ENCODE measurements at regions not wholly inside any gene's neighbourhood (a gene's known extent, or its start where the extent isn't known, plus 50 kb on each side); places are given as distances from the start of the nearest gene placed in this dataset.

GRCh38 chr10:88111294-88111693, 247.9 kb downstream of the PTEN start:
- DNase-seq, result no peak

- no peak for DNase-seq
Observed at GRCh38 chr10:88113232-88113631, 249.8 kb downstream of the PTEN start.

DNA sequence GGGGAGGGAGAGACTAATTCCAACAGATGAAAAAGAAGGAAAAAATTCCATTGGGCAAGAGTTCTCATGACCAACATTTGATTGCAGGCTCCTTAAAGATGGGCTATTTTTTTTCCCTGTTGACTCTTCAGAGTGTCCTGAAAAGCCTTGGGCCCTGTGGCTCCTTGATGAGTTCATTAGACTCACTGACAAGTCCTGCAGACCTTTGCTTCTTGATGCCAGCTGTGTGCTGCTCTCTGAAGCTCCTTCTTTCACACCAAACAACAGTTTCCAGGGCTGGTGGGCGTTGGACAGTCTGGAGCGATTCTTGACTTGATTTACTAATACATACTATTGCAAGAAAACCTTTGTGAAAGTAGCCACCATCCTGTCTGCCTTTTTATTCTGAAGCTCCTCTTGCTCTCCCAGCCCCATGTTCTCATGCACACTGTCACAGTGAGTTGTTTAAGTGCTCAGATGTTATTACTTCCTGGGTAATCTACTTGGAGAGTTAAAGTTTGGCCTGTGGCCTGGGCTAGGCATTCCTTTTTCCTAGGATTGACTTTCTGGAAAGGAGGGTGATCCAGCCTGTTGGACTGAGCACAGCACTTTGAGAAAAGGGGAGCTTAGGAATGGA, 250.3 kb downstream of the PTEN start:
- no peak for DNase-seq

DNA sequence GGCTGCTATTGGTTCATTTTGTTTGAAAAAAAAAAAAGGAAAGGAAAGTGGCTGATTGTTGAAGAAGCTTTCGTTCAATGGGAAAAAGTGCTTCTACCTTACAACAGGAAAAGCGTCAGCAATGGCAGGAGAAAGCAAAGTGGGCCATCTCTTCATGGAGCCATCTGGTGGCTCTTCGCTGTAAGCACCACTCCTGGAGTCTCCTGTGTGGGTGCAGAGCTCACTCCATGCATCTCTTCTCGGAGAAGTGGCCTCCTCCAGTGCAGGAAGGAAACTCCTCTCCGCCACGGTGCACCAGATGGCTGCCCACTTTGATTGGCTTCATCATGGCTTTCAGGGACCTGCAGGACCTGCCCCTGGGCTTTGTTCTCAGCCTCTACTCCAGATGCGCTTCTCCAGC, 250.9 kb downstream of the PTEN start:
- no peak for DNase-seq

DNA sequence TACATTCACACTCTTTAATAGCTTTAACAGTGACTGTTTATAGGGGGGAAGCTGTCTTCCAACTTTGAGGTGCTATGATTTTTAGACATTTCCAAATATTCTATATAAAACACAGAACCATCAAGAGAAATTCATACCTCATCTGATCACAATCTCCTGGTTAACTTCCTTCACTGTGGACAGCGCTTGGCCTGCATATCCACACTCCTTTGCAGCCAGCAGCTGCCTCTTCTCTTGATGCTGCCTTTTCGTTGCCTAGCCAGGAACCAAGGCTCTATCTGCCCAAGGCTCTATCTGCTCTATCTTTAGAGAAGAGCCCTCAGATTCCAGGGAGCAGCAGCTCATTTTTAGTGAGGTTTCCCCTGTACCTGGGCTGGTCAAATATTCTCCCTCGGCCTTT, 252.0 kb downstream of the PTEN start:
- DNase-seq, result no peak

DNA sequence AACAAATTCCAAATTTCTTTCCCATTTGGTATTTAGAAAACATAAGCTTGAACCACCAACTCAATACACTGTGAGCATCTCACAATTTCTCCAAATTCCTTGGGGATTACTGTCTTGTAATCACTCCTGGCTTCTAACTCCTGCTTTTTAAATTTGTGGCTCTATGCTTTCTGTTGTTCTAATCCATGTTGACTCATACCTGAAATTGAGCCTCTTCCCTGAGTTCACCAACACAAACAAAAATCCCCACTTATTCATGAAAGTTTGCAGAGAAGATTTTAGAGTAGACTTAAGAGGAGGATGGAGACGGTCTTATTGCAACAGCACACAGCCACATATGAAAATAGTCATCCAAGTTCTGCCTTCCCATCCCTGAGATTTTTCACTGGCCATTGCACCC, 252.5 kb downstream of the PTEN start:
- no peak for DNase-seq

GRCh38 chr10:88116481-88116880, 253.1 kb downstream of the PTEN start:
- DNase-seq, result no peak

DNA sequence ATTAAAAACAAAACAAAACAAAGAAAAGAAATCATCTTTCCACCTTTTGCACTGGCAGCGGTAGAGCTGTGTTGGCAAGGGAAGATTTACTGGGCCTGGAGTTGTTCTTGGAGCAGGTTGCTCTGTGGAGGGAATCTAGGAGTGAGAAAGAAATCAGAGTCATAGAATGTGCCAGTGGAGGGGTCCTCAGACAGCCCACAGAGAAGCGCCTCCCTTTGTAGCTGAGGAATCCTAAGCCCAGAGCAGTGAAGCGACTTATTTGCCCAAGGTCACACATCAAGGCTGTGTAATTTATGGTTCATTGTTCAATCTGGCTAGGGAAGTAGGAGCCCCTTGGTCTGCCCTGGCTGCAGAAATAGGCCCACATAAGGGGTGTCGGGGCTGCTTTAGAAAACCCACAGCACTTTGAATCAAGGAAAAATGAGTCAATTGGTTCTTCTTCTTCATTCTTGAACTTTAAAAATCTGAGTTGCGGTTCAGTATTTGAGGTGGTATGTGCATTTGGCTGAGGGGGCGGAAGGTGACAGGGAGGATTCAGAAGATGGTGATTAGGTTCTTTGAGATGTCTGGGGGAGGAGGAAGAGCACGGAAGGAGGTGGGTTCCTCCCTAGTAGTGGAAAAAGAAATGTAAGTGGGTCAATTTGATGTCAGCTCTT, 253.7 kb downstream of the PTEN start:
- DNase-seq, result no peak

GRCh38 chr10:88117869-88118632, 254.6 kb downstream of the PTEN start:
- DNase-seq, result no peak

GRCh38 chr10:88118729-88119128, 255.3 kb downstream of the PTEN start:
- no peak for DNase-seq

DNA sequence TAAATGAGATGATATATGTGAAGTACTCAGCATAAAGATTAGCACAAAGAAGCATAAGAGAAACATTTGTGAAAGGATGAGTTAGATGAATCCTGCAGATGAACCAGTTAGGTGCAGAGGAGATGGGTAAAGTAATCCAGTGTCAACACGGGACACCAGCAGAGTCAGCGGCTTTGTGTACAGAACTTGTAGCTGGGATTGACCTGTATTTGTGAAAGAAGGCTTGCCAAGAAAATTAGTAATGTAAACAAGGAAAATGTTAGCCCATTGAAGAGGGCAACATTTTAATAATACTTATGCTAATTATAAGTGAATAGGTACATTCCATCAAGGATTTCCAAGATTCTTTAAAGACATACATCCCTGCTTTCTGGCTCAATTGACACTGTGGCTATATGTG, 255.7 kb downstream of the PTEN start:
- no peak for DNase-seq

DNA sequence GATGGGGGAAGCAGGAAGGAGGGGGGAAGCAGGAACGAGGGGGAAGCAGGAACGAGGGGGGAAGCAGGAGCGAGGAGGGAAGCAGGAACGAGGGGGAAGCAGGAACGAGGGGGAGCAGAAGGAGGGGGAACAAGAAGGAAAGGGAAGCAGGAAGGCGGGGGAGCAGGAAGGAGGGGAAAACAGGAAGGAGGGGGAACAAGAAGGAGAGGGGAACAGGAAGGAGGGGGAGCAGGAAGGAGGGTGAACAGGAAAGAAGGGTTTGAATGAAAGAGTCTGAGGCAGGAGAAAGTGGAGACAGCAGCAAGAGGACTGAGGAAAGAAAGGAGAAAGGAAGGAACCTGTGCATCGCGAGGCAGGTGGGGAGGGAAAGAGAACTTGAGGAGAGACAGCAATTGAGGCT, 256.6 kb downstream of the PTEN start:
- no peak for DNase-seq

GRCh38 chr10:88120599-88121333, 257.3 kb downstream of the PTEN start:
- no peak for DNase-seq

GRCh38 chr10:88121361-88121760, 257.9 kb downstream of the PTEN start:
- DNase-seq, result no peak

DNA sequence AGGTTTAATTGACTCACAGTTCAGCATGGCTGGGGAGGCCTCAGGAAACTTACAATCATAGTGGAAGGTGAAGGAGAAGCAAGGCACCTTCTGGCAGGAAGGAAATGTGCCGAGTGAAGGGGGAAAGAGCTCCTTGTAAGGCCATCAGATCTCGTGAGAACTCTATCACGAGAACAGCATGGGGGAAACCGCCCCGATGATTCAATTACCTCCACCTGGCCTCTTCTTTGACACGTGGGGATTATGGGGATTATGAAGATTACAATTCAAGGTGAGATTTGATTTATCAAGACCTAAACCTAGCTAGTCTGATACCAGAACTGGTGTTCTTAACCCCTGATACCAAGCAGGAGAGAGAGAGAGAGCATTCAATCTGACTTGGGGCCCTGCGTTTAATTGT, 258.7 kb downstream of the PTEN start:
- DNase-seq, result no peak

DNA sequence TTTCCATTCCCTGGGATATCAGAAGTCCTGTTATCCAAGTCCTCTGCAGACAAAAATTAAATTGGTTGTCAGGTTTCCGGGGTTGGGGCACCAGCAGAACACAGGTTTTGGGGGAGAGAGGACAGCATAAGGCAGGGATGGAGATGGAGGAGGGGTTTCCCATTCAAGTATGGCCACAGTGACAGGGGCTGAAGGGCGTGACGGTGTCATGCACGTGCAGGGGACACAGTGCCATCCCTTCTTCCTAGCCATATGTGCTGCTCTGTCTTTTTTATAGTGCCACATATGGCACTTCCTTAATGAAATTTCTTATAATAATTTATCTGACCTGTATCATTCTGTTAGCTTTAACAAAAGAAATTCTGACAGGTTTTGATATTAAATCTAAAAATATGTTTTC, 259.2 kb downstream of the PTEN start:
- DNase-seq, result no peak

- DNase-seq, result no peak
Observed at GRCh38 chr10:88125766-88126165, 262.3 kb downstream of the PTEN start.

DNA sequence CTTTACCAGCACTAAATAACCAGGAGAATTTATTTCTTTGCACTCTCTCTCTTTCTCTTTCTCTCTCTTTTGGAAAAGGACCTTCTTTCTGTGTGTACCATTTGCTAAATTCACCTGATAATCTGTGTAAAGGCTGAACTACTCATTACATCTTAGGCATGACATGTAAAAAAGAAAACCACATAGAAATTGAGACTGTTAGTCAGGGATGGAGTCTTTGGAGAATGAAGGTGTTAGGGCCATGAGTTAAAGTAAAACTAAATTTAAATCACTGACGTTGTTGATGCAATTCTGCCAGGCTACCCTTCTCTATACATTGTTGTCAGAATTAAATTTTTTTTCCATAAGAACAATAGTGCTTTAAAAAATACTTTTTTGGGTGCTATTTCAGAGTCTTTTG, 263.3 kb downstream of the PTEN start:
- no peak for DNase-seq

GRCh38 chr10:88127269-88127668, 263.8 kb downstream of the PTEN start:
- DNase-seq, result no peak

GRCh38 chr10:88127766-88128165, 264.3 kb downstream of the PTEN start:
- DNase-seq, result no peak

DNA sequence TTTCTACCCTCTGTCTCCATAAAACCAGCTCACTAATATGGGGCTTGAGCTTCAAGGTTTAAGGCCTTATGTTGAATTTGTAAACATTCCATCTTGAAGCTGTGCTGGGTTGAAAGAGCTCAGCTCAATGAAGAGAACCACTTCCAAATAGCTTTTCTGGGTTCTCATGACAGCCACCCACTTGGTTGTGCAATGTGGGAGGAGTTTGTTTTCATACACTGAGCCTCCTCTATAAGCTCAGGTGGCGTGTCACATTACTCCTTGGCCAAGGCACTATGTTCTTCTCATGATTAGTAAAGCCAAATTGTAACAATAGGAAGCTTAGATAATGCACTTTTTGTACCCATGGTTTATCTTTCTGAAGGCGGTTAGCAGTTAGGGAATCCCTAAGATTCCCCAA, 265.6 kb downstream of the PTEN start:
- no peak for DNase-seq

GRCh38 chr10:88130912-88131311, 267.5 kb downstream of the PTEN start:
- no peak for DNase-seq

GRCh38 chr10:88131511-88132139, 268.2 kb downstream of the PTEN start:
- DNase-seq, result no peak
